ENCODE measurements at regions not wholly inside any gene's neighbourhood (a gene's known extent, or its start where the extent isn't known, plus 50 kb on each side); places are given as distances from the start of the nearest gene placed in this dataset. TPM values are rescaled to one million over a fixed set of nuclear protein-coding genes. Genes with fewer than 3 reads are reported as not detected.
"Not testable (repeated sequence)": the region's sequence is repeated elsewhere in the genome, so short reads cannot be mapped to it uniquely, and the experiment has no call there.

GRCh38 chr2:240384711-240385450 lies 50.6 kb upstream of the GPC1 start:
- no peak overlapping the region for H3K9ac ChIP-seq (ENCODE audit: insufficient read depth, low read length, poor library complexity, severe bottlenecking)
- Mint-ChIP-seq H3K36me3 (no peaks in the 10 kb centered on the region), H3K4me1 (peaks cover 4% of the 10 kb centered on the region), H3K27me3 (ENCODE audit: low read depth in 3 of 3) (peaks cover 0 to 9% (median 5%) of the 10 kb centered on the region in 3 donors), H3K9me3 (peaks cover 0 to 5% (median 0%) of the 10 kb centered on the region in 7 donors), H3K27ac (no peak overlapping the region), H3K4me3 (no peak overlapping the region)
- DNase-seq, result no peak
- no peaks in the 10 kb centered on the region for H4K20me1 ChIP-seq (ENCODE audit: insufficient read depth, low read length)
- H3K36me3 ChIP-seq (replicated peaks in 1 of 2; ENCODE audit: control insufficient read depth in 1 of 2, insufficient read depth in 2 of 2, low read length in 2 of 2), result no peaks in the 10 kb centered on the region
- H3K9me3 ChIP-seq (replicated peaks in 1 of 2; ENCODE audit: control insufficient read depth in 1 of 2, insufficient read depth in 1 of 2, low read length in 2 of 2), result no peaks in the 10 kb centered on the region
- intact Hi-C loops (cut with micrococcal nuclease), result no loop called here
- H3K79me2 ChIP-seq (ENCODE audit: insufficient read depth, low read length), result no peaks in the 10 kb centered on the region
- H3K4me2 ChIP-seq (replicated peaks; ENCODE audit: extremely low read depth, low read length, poor library complexity, severe bottlenecking), result no peak overlapping the region
- no peak overlapping the region for H2AFZ ChIP-seq (ENCODE audit: insufficient read depth, low read depth, low read length, poor library complexity, severe bottlenecking)
- no peaks in the 10 kb centered on the region for H3K4me1 ChIP-seq (ENCODE audit: control insufficient read depth in 1 of 2, insufficient read depth in 2 of 2, low read length in 2 of 2)
- no peaks in the 10 kb centered on the region for H3K27me3 ChIP-seq (ENCODE audit: control insufficient read depth in 2 of 2, insufficient read depth in 2 of 2, low read length in 2 of 2)
- WGBS (ENCODE audit: insufficient coverage), result 91% methylated on average over 15 of the region's 15 CpGs
- H3K27ac ChIP-seq (ENCODE audit: low read depth in 1 of 2, low read length in 2 of 2), result no peak overlapping the region
- no peak for TF ChIP-seq CTCF (IDR thresholded peaks at IDR 0.05)
- no peak overlapping the region for H3K4me3 ChIP-seq (replicated peaks in 1 of 3; ENCODE audit: low read depth in 2 of 3, low read length in 3 of 3)

GRCh38 chr2:240385451-240386161 lies 49.9 kb upstream of the GPC1 start:
- H3K27ac Mint-ChIP-seq; H3K79me2 ChIP-seq (ENCODE audit: insufficient read depth, low read length); H3K4me1 ChIP-seq (ENCODE audit: control insufficient read depth in 1 of 2, insufficient read depth in 2 of 2, low read length in 2 of 2); H3K36me3 Mint-ChIP-seq; H3K9me3 ChIP-seq (replicated peaks in 1 of 2; ENCODE audit: control insufficient read depth in 1 of 2, insufficient read depth in 1 of 2, low read length in 2 of 2); H3K36me3 ChIP-seq (replicated peaks in 1 of 2; ENCODE audit: control insufficient read depth in 1 of 2, insufficient read depth in 2 of 2, low read length in 2 of 2); intact Hi-C loops (cut with micrococcal nuclease); H3K4me3 Mint-ChIP-seq; H2AFZ ChIP-seq (ENCODE audit: insufficient read depth, low read depth, low read length, poor library complexity, severe bottlenecking); H3K4me2 ChIP-seq (replicated peaks; ENCODE audit: extremely low read depth, low read length, poor library complexity, severe bottlenecking); H3K4me3 ChIP-seq (replicated peaks in 1 of 3; ENCODE audit: low read depth in 2 of 3, low read length in 3 of 3); H3K9me3 Mint-ChIP-seq; H3K27me3 ChIP-seq (ENCODE audit: control insufficient read depth in 2 of 2, insufficient read depth in 2 of 2, low read length in 2 of 2); DNase-seq; H3K9ac ChIP-seq (ENCODE audit: insufficient read depth, low read length, poor library complexity, severe bottlenecking); H3K27ac ChIP-seq (ENCODE audit: low read depth in 1 of 2, low read length in 2 of 2); H3K4me1 Mint-ChIP-seq; H4K20me1 ChIP-seq (ENCODE audit: insufficient read depth, low read length): not testable (repeated sequence)
- peaks cover 0 to 10% (median 3%) of the 10 kb centered on the region in 3 donors for H3K27me3 Mint-ChIP-seq (ENCODE audit: low read depth in 3 of 3)
- WGBS (ENCODE audit: insufficient coverage), result 93% methylated on average over 3 of the region's 3 CpGs

Small RNA genes lying in the stretch of these regions (small RNA-seq; reads per million reads assigned to genes)
- gene RF00012 (ENCODE audit: insufficient read length, low read depth), result not detected

Data from CD14-positive monocyte (primary cell).